H4 (cell line): ENCODE measurements at regions not wholly inside any gene's neighbourhood (a gene's known extent, or its start where the extent isn't known, plus 50 kb on each side); places are given as distances from the start of the nearest gene placed in this dataset.

Experiments
- DNase-seq: peaks from one replicate; pipeline ENCODE4 v3.0.0-alpha.2; 2015; ENCODE audit warnings: low spot score

- DNase-seq = no peak
These were observed 202.3 kb upstream of the LPP start for GRCh38 chr3:187951452-187952190.

- no peak for DNase-seq
These were observed 201.1 kb upstream of the LPP start for GRCh38 chr3:187952849-187953248.

- DNase-seq = no peak
These were observed 199.5 kb upstream of the LPP start for GRCh38 chr3:187954516-187954872.

- peak; percentile 93 for DNase-seq
These were observed 198.9 kb upstream of the LPP start for GRCh38 chr3:187954873-187955586.

GRCh38 chr3:187955587-187955952 lies 198.4 kb upstream of the LPP start:
- no peak for DNase-seq

GRCh38 chr3:187957165-187957581 lies 196.8 kb upstream of the LPP start:
- no peak for DNase-seq

- DNase-seq = no peak
These were observed 196.4 kb upstream of the LPP start for GRCh38 chr3:187957582-187957981.

GRCh38 chr3:187958432-187959003 lies 195.4 kb upstream of the LPP start:
- DNase-seq = no peak

- DNase-seq = no peak
These were observed 193.1 kb upstream of the LPP start for GRCh38 chr3:187960820-187961219.

GRCh38 chr3:187961366-187961765 lies 192.6 kb upstream of the LPP start:
- DNase-seq = no peak

GRCh38 chr3:187963003-187963676 lies 190.8 kb upstream of the LPP start:
- DNase-seq = no peak

GRCh38 chr3:187963677-187964385 lies 190.1 kb upstream of the LPP start:
- no peak for DNase-seq

- no peak for DNase-seq
These were observed 189.2 kb upstream of the LPP start for GRCh38 chr3:187964760-187965159.

GRCh38 chr3:187966096-187966495 lies 187.9 kb upstream of the LPP start:
- DNase-seq = no peak

GRCh38 chr3:187966636-187967406 lies 187.1 kb upstream of the LPP start:
- no peak for DNase-seq

- DNase-seq = no peak
These were observed 186.0 kb upstream of the LPP start for GRCh38 chr3:187967993-187968392.

GRCh38 chr3:187968883-187969580 lies 184.9 kb upstream of the LPP start:
- no peak for DNase-seq

- DNase-seq = no peak
These were observed 184.4 kb upstream of the LPP start for GRCh38 chr3:187969581-187969950.

GRCh38 chr3:187970106-187970505 lies 183.9 kb upstream of the LPP start:
- DNase-seq = no peak

- DNase-seq = no peak
These were observed 182.3 kb upstream of the LPP start for GRCh38 chr3:187971629-187972028.

GRCh38 chr3:187972454-187972853 lies 181.5 kb upstream of the LPP start:
- no peak for DNase-seq
